ENCODE measurements at regions not wholly inside any gene's neighbourhood (a gene's known extent, or its start where the extent isn't known, plus 50 kb on each side); places are given as distances from the start of the nearest gene placed in this dataset.

- Histone ChIP-seq H3K9me3 (ENCODE audit: control insufficient read depth in 2 of 2, insufficient read depth in 1 of 2, low read length in 1 of 2) (no peaks in the 10 kb centered on the region), H3K4me3 (ENCODE audit: low read length in 2 of 2) (no peak overlapping the region)
- WGBS: 54% methylated on average over 5 of the region's 5 CpGs
Observed at GRCh38 chr6:84425971-84426705, 198.7 kb upstream of the CEP162 start.

GRCh38 chr6:84424956-84425355 is 197.5 kb upstream of the CEP162 start:
- H3K9me3 ChIP-seq (ENCODE audit: control insufficient read depth in 2 of 2, insufficient read depth in 1 of 2, low read length in 1 of 2): no peaks in the 10 kb centered on the region
- H3K4me1 ChIP-seq (ENCODE audit: control insufficient read depth in 2 of 2, insufficient read depth in 2 of 2, low read length in 2 of 2): no peaks in the 10 kb centered on the region
- H3K36me3 ChIP-seq (ENCODE audit: control insufficient read depth in 2 of 2, insufficient read depth in 2 of 2, low read length in 1 of 2): no peaks in the 10 kb centered on the region
- no peak overlapping the region for H3K27ac ChIP-seq (ENCODE audit: low read depth in 1 of 2, low read length in 1 of 2)
- DNase-seq (ENCODE audit: low read depth in 6 of 9, low spot score in 9 of 9): no peak
- 36% methylated on average over 4 of the region's 4 CpGs for WGBS
- H3K27me3 ChIP-seq (ENCODE audit: control insufficient read depth in 2 of 2, insufficient read depth in 1 of 2, low read length in 1 of 2): peaks cover 0 to 7% of the 10 kb centered on the region in 2 donors
- no peak overlapping the region for H3K4me3 ChIP-seq (ENCODE audit: low read length in 2 of 2)

More at GRCh38 chr6:84425971-84426705, 198.7 kb upstream of the CEP162 start:
- Histone ChIP-seq H3K4me1 (ENCODE audit: control insufficient read depth in 2 of 2, insufficient read depth in 2 of 2, low read length in 2 of 2) (no peaks in the 10 kb centered on the region), H3K27ac (ENCODE audit: low read depth in 1 of 2, low read length in 1 of 2) (no peak overlapping the region), H3K27me3 (ENCODE audit: control insufficient read depth in 2 of 2, insufficient read depth in 1 of 2, low read length in 1 of 2) (peaks cover 0 to 7% of the 10 kb centered on the region in 2 donors), H3K36me3 (ENCODE audit: control insufficient read depth in 2 of 2, insufficient read depth in 2 of 2, low read length in 1 of 2) (no peaks in the 10 kb centered on the region)
- DNase-seq (ENCODE audit: low read depth in 6 of 9, low spot score in 9 of 9): no peak

- 9% methylated on average over 13 of the region's 13 CpGs for WGBS
- peaks cover 0 to 5% of the 10 kb centered on the region in 2 donors for H3K27me3 ChIP-seq (ENCODE audit: control insufficient read depth in 2 of 2, insufficient read depth in 1 of 2, low read length in 1 of 2)
- peak in 2 of 9 donors; percentile 1 to 4 for DNase-seq (ENCODE audit: low read depth in 6 of 9, low spot score in 9 of 9)
Observed at GRCh38 chr6:84422380-84422968, 195.0 kb upstream of the CEP162 start.

GRCh38 chr6:84421031-84421430 is 193.6 kb upstream of the CEP162 start:
- Histone ChIP-seq H3K27me3 (ENCODE audit: control insufficient read depth in 2 of 2, insufficient read depth in 1 of 2, low read length in 1 of 2) (peaks cover 0 to 5% of the 10 kb centered on the region in 2 donors), H3K4me3 (ENCODE audit: low read length in 2 of 2) (no peak overlapping the region), H3K27ac (ENCODE audit: low read depth in 1 of 2, low read length in 1 of 2) (no peak overlapping the region), H3K4me1 (ENCODE audit: control insufficient read depth in 2 of 2, insufficient read depth in 2 of 2, low read length in 2 of 2) (no peaks in the 10 kb centered on the region), H3K9me3 (ENCODE audit: control insufficient read depth in 2 of 2, insufficient read depth in 1 of 2, low read length in 1 of 2) (no peaks in the 10 kb centered on the region), H3K36me3 (ENCODE audit: control insufficient read depth in 2 of 2, insufficient read depth in 2 of 2, low read length in 1 of 2) (no peaks in the 10 kb centered on the region)
- WGBS: 67% methylated on average over 5 of the region's 5 CpGs
- no peak for DNase-seq (ENCODE audit: low read depth in 6 of 9, low spot score in 9 of 9)

More at GRCh38 chr6:84422380-84422968, 195.0 kb upstream of the CEP162 start:
- Histone ChIP-seq H3K27ac (ENCODE audit: low read depth in 1 of 2, low read length in 1 of 2) (no peak overlapping the region), H3K9me3 (ENCODE audit: control insufficient read depth in 2 of 2, insufficient read depth in 1 of 2, low read length in 1 of 2) (no peaks in the 10 kb centered on the region), H3K36me3 (ENCODE audit: control insufficient read depth in 2 of 2, insufficient read depth in 2 of 2, low read length in 1 of 2) (no peaks in the 10 kb centered on the region), H3K4me1 (ENCODE audit: control insufficient read depth in 2 of 2, insufficient read depth in 2 of 2, low read length in 2 of 2) (no peaks in the 10 kb centered on the region), H3K4me3 (ENCODE audit: low read length in 2 of 2) (no peak overlapping the region)

- peaks cover 0 to 2% of the 10 kb centered on the region in 2 donors for H3K27me3 ChIP-seq (ENCODE audit: control insufficient read depth in 2 of 2, insufficient read depth in 1 of 2, low read length in 1 of 2)
- DNase-seq (ENCODE audit: low read depth in 6 of 9, low spot score in 9 of 9): no peak
- no peaks in the 10 kb centered on the region for H3K4me1 ChIP-seq (ENCODE audit: control insufficient read depth in 2 of 2, insufficient read depth in 2 of 2, low read length in 2 of 2)
- no peak overlapping the region for H3K4me3 ChIP-seq (ENCODE audit: low read length in 2 of 2)
- H3K36me3 ChIP-seq (ENCODE audit: control insufficient read depth in 2 of 2, insufficient read depth in 2 of 2, low read length in 1 of 2): no peaks in the 10 kb centered on the region
- 78% methylated on average over 3 of the region's 3 CpGs for WGBS
- H3K27ac ChIP-seq (ENCODE audit: low read depth in 1 of 2, low read length in 1 of 2): no peak overlapping the region
- no peaks in the 10 kb centered on the region for H3K9me3 ChIP-seq (ENCODE audit: control insufficient read depth in 2 of 2, insufficient read depth in 1 of 2, low read length in 1 of 2)
Observed at GRCh38 chr6:84417260-84417659, 189.8 kb upstream of the CEP162 start.

- H3K27ac ChIP-seq (ENCODE audit: low read depth in 1 of 2, low read length in 1 of 2): no peak overlapping the region
- 95% methylated on average over 2 of the region's 2 CpGs for WGBS
- H3K9me3 ChIP-seq (ENCODE audit: control insufficient read depth in 2 of 2, insufficient read depth in 1 of 2, low read length in 1 of 2): no peaks in the 10 kb centered on the region
- H3K27me3 ChIP-seq (ENCODE audit: control insufficient read depth in 2 of 2, insufficient read depth in 1 of 2, low read length in 1 of 2): no peaks in the 10 kb centered on the region
- DNase-seq (ENCODE audit: low read depth in 6 of 9, low spot score in 9 of 9): no peak
- H3K36me3 ChIP-seq (ENCODE audit: control insufficient read depth in 2 of 2, insufficient read depth in 2 of 2, low read length in 1 of 2): no peaks in the 10 kb centered on the region
- H3K4me3 ChIP-seq (ENCODE audit: low read length in 2 of 2): no peak overlapping the region
- no peaks in the 10 kb centered on the region for H3K4me1 ChIP-seq (ENCODE audit: control insufficient read depth in 2 of 2, insufficient read depth in 2 of 2, low read length in 2 of 2)
Observed at GRCh38 chr6:84416043-84416657, 188.7 kb upstream of the CEP162 start.

GRCh38 chr6:84415517-84415916 is 188.1 kb upstream of the CEP162 start:
- Histone ChIP-seq H3K4me3 (ENCODE audit: low read length in 2 of 2) (no peak overlapping the region), H3K9me3 (ENCODE audit: control insufficient read depth in 2 of 2, insufficient read depth in 1 of 2, low read length in 1 of 2) (no peaks in the 10 kb centered on the region), H3K27ac (ENCODE audit: low read depth in 1 of 2, low read length in 1 of 2) (no peak overlapping the region), H3K4me1 (ENCODE audit: control insufficient read depth in 2 of 2, insufficient read depth in 2 of 2, low read length in 2 of 2) (no peaks in the 10 kb centered on the region), H3K27me3 (ENCODE audit: control insufficient read depth in 2 of 2, insufficient read depth in 1 of 2, low read length in 1 of 2) (no peaks in the 10 kb centered on the region), H3K36me3 (ENCODE audit: control insufficient read depth in 2 of 2, insufficient read depth in 2 of 2, low read length in 1 of 2) (no peaks in the 10 kb centered on the region)
- 71% methylated on average over 6 of the region's 6 CpGs for WGBS
- DNase-seq (ENCODE audit: low read depth in 6 of 9, low spot score in 9 of 9): no peak

- 85% methylated on average over 2 of the region's 2 CpGs for WGBS
- no peak for DNase-seq (ENCODE audit: low read depth in 6 of 9, low spot score in 9 of 9)
- H3K9me3 ChIP-seq (ENCODE audit: control insufficient read depth in 2 of 2, insufficient read depth in 1 of 2, low read length in 1 of 2): no peaks in the 10 kb centered on the region
- no peaks in the 10 kb centered on the region for H3K4me1 ChIP-seq (ENCODE audit: control insufficient read depth in 2 of 2, insufficient read depth in 2 of 2, low read length in 2 of 2)
- H3K4me3 ChIP-seq (ENCODE audit: low read length in 2 of 2): no peak overlapping the region
- no peak overlapping the region for H3K27ac ChIP-seq (ENCODE audit: low read depth in 1 of 2, low read length in 1 of 2)
- no peaks in the 10 kb centered on the region for H3K36me3 ChIP-seq (ENCODE audit: control insufficient read depth in 2 of 2, insufficient read depth in 2 of 2, low read length in 1 of 2)
- no peaks in the 10 kb centered on the region for H3K27me3 ChIP-seq (ENCODE audit: control insufficient read depth in 2 of 2, insufficient read depth in 1 of 2, low read length in 1 of 2)
Observed at GRCh38 chr6:84415068-84415467, 187.6 kb upstream of the CEP162 start.

- 80% methylated on average over 6 of the region's 6 CpGs for WGBS
- H3K36me3 ChIP-seq (ENCODE audit: control insufficient read depth in 2 of 2, insufficient read depth in 2 of 2, low read length in 1 of 2): no peaks in the 10 kb centered on the region
- no peak overlapping the region for H3K27ac ChIP-seq (ENCODE audit: low read depth in 1 of 2, low read length in 1 of 2)
- no peak for DNase-seq (ENCODE audit: low read depth in 6 of 9, low spot score in 9 of 9)
- no peaks in the 10 kb centered on the region for H3K9me3 ChIP-seq (ENCODE audit: control insufficient read depth in 2 of 2, insufficient read depth in 1 of 2, low read length in 1 of 2)
- H3K4me3 ChIP-seq (ENCODE audit: low read length in 2 of 2): no peak overlapping the region
- H3K27me3 ChIP-seq (ENCODE audit: control insufficient read depth in 2 of 2, insufficient read depth in 1 of 2, low read length in 1 of 2): no peaks in the 10 kb centered on the region
- H3K4me1 ChIP-seq (ENCODE audit: control insufficient read depth in 2 of 2, insufficient read depth in 2 of 2, low read length in 2 of 2): no peaks in the 10 kb centered on the region
Observed at GRCh38 chr6:84414531-84414930, 187.1 kb upstream of the CEP162 start.
